K562 (cell line): ENCODE measurements at regions not wholly inside any gene's neighbourhood (a gene's known extent, or its start where the extent isn't known, plus 50 kb on each side); places are given as distances from the start of the nearest gene placed in this dataset.

Experiments used
- ARHGAP35 ChIP-seq: fragments of 450-650 bp; IDR thresholded peaks from 2 replicates; pipeline ENCODE4 v1.6.1; 2018; ENCODE audit not compliant: partially characterized antibody
- E2F5 ChIP-seq: sonication (generic); formaldehyde crosslinking; IDR thresholded peaks from 2 replicates; pipeline ENCODE4 v1.8.0; 2022; ENCODE audit warnings: mild to moderate bottlenecking, missing genetic modification reagents
- EHMT2 ChIP-seq: fragments of 450-650 bp; IDR thresholded peaks from 2 replicates; pipeline ENCODE4 v1.6.1; 2018; ENCODE audit warnings: antibody characterized with exemption
- ELF1 ChIP-seq: fragments of 200-800 bp; sonication (Bioruptor generic); IDR thresholded peaks from 2 replicates; pipeline ENCODE4 v1.6.1; 2016; ENCODE audit warnings: missing genetic modification characterization, missing compliant biosample characterization
- GABPB2 ChIP-seq: fragments of 250-450 bp; sonication (Bioruptor Pico); conservative IDR thresholded peaks from 2 replicates; pipeline ENCODE4 v1.5.1; 2021; ENCODE audit warnings: mild to moderate bottlenecking
- GTF2A2 ChIP-seq: IDR thresholded peaks from 2 replicates; pipeline ENCODE4 v1.6.1; 2016; ENCODE audit warnings: mild to moderate bottlenecking, missing genetic modification characterization, missing compliant biosample characterization
- MYNN ChIP-seq, 2 experiments: sonication (generic); formaldehyde crosslinking in 1 of 2; IDR thresholded peaks; 2 replicates each; pipeline versions ENCODE4 v1.5.0 to v1.6.1; 2016 to 2020; ENCODE audit warnings: antibody characterized with exemption in 1 of 2, missing genetic modification reagents in 1 of 2
- SIRT6 ChIP-seq: IDR thresholded peaks from one replicate; pipeline ENCODE4 v1.6.1; 2012; ENCODE audit warnings: low read depth, mild to moderate bottlenecking, control low read depth, inconsistent platforms, low read length, moderate library complexity
- ZBTB49 ChIP-seq: sonication (generic); formaldehyde crosslinking; IDR thresholded peaks from 2 replicates; pipeline ENCODE4 v1.8.0; 2022; ENCODE audit warnings: missing genetic modification reagents, mild to moderate bottlenecking, borderline replicate concordance
- ZNF444 ChIP-seq: fragments of 250-450 bp; sonication (Bioruptor Pico); IDR thresholded peaks from 2 replicates; pipeline ENCODE4 v1.4.0; 2020; ENCODE audit warnings: mild to moderate bottlenecking, moderate library complexity
- ZNF644 ChIP-seq: fragments of 200-800 bp; sonication (Bioruptor generic); IDR thresholded peaks from 2 replicates; pipeline ENCODE4 v1.6.1; 2016; ENCODE audit warnings: low read depth, missing genetic modification characterization, missing compliant biosample characterization

- TF ChIP-seq ZBTB49 (CRISPR knock-in tag) (no peak), ZNF444 (CRISPR knock-in tag) (no peak), ELF1 (no peak), ARHGAP35 (no peak), EHMT2 (no peak), E2F5 (CRISPR knock-in tag) (no peak), GABPB2 (CRISPR knock-in tag) (no peak), MYNN (IDR thresholded peaks at IDR 0.05) (no peak), MYNN (CRISPR knock-in tag; IDR thresholded peaks at IDR 0.05) (no peak), SIRT6 (no peak), GTF2A2 (no peak), ZNF644 (no peak)
- TF ChIP-seq, all 486 proteins: peak for 0
Observed at GRCh38 chr3:20442846-20443245, 256.8 kb upstream of the SGO1 start (continued).
